Fibroblast of pulmonary artery (primary cell): ENCODE measurements at regions not wholly inside any gene's neighbourhood (a gene's known extent, or its start where the extent isn't known, plus 50 kb on each side); places are given as distances from the start of the nearest gene placed in this dataset.

Experiments used
- DNase-seq: peaks from one replicate; pipeline ENCODE4 v3.0.0-alpha.2; 2010; ENCODE audit warnings: low read depth
- H3K4me3 ChIP-seq: replicated peaks from 2 replicates; pipeline ENCODE4 v1.5.1; 2011; ENCODE audit warnings: low read depth, mild to moderate bottlenecking, control low read depth, low read length, moderate library complexity
- CTCF ChIP-seq: IDR thresholded peaks from 2 replicates; pipeline ENCODE4 v1.5.1; 2011; ENCODE audit warnings: mild to moderate bottlenecking, control low read depth, low read length, inconsistent platforms; ENCODE audit errors: missing control alignments

GRCh38 chr4:126172126-126172525 is 857.4 kb downstream of the FAT4 start:
- TF ChIP-seq CTCF = no peak
- no peak for DNase-seq
- no peak overlapping the region for H3K4me3 ChIP-seq

DNA sequence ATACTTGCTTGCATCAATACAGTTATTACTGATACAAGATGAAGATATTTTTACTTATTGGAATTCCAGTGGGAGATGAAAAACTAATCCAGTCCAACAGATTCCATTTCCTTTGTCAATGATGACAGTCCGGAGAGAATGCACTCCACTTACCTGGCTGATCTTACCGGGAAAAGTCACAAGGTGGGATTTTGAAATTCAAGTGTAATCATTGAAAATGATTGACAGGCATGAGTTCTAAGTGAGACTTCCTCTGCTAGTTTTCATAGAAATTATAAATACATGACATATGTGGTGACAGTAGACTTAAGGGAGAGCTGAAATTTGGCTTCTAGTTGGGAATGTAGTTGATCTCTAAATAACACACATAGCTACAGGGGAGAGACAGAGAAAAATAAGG is 859.9 kb downstream of the FAT4 start:
- no peak overlapping the region for H3K4me3 ChIP-seq
- DNase-seq = no peak
- TF ChIP-seq CTCF = no peak

DNA sequence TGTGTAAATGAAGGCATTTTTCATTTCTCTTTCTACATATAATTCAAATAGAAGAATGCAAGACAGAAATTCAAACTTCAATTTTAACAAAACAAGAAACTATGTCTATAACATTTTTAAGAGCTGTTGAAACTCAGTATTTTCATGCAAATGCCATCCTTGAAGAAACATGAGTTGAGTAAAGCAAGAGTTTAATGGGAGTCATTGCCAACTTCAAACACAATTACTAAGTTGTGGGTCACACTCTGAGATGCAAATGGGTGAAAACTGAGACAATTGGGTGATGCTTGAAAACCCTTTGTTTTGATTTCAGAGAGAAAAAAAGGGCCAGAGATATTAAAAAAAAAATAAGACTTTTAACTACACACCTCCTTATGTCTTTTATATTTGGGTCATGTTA is 865.9 kb downstream of the FAT4 start:
- no peak overlapping the region for H3K4me3 ChIP-seq
- DNase-seq = no peak
- no peak for TF ChIP-seq CTCF

DNA sequence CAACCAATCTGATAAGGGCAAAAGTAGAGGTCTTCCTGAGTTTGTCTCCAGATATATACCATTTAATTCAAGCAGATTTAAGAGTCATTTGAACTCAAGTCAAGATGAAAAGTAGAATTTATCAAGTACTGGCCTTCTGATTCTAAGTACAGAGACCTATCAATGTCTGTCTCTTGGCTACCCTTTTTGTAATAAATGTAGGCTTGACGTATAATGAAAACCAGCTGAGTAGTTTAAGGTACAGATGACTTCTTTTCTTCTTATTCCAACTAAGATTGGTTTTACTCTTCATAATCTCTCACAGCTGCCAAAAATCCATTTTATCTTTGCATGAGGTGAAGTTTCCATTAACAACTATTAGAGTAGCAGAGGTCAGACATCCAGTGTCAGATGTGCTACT is 867.6 kb downstream of the FAT4 start:
- DNase-seq = no peak
- TF ChIP-seq CTCF = no peak
- H3K4me3 ChIP-seq = no peak overlapping the region

- peak; percentile 3 for DNase-seq
- no peak overlapping the region for H3K4me3 ChIP-seq
- no peak for TF ChIP-seq CTCF
These were observed 868.0 kb downstream of the FAT4 start for GRCh38 chr4:126182786-126183185.

GRCh38 chr4:126183206-126183605 is 868.5 kb downstream of the FAT4 start:
- TF ChIP-seq CTCF = no peak
- H3K4me3 ChIP-seq = no peak overlapping the region
- DNase-seq = no peak

- no peak overlapping the region for H3K4me3 ChIP-seq
- no peak for TF ChIP-seq CTCF
- DNase-seq = no peak
These were observed 876.8 kb downstream of the FAT4 start for GRCh38 chr4:126191536-126191935.
